ENCODE measurements at regions not wholly inside any gene's neighbourhood (a gene's known extent, or its start where the extent isn't known, plus 50 kb on each side); places are given as distances from the start of the nearest gene placed in this dataset.

GRCh38 chrX:38992441-38993096 lies 191.3 kb downstream of the MID1IP1 start:
- DNase-seq, result no peak

GRCh38 chrX:38993500-38993899 lies 192.2 kb downstream of the MID1IP1 start:
- DNase-seq, result no peak

GRCh38 chrX:38999099-38999498 lies 197.8 kb downstream of the MID1IP1 start:
- no peak for DNase-seq

- no peak for DNase-seq
Observed at GRCh38 chrX:38999967-39000745, 198.9 kb downstream of the MID1IP1 start.

- DNase-seq, result no peak
Observed at GRCh38 chrX:39000802-39001201, 199.5 kb downstream of the MID1IP1 start.

GRCh38 chrX:39002466-39002865 lies 201.2 kb downstream of the MID1IP1 start:
- no peak for DNase-seq

- DNase-seq, result peak; percentile 10
Observed at GRCh38 chrX:39008549-39008948, 207.3 kb downstream of the MID1IP1 start.

GRCh38 chrX:39011454-39012221 lies 210.4 kb downstream of the MID1IP1 start:
- DNase-seq, result no peak

GRCh38 chrX:39012621-39013111 lies 211.4 kb downstream of the MID1IP1 start:
- no peak for DNase-seq

- DNase-seq, result no peak
Observed at GRCh38 chrX:39016556-39016955, 215.3 kb downstream of the MID1IP1 start.

GRCh38 chrX:39017077-39017476 lies 215.8 kb downstream of the MID1IP1 start:
- no peak for DNase-seq

- no peak for DNase-seq
Observed at GRCh38 chrX:39017716-39018115, 216.5 kb downstream of the MID1IP1 start.

GRCh38 chrX:39018541-39018940 lies 217.3 kb downstream of the MID1IP1 start:
- DNase-seq, result no peak

- DNase-seq, result no peak
Observed at GRCh38 chrX:39019056-39019455, 217.8 kb downstream of the MID1IP1 start.

- no peak for DNase-seq
Observed at GRCh38 chrX:39020051-39020669, 218.9 kb downstream of the MID1IP1 start.

- no peak for DNase-seq
Observed at GRCh38 chrX:39022106-39022505, 220.8 kb downstream of the MID1IP1 start.

GRCh38 chrX:39029221-39029620 lies 228.0 kb downstream of the MID1IP1 start:
- DNase-seq, result no peak

- DNase-seq, result no peak
Observed at GRCh38 chrX:39030636-39031035, 229.4 kb downstream of the MID1IP1 start.

- no peak for DNase-seq
Observed at GRCh38 chrX:39039890-39040289, 238.6 kb downstream of the MID1IP1 start.

- DNase-seq, result no peak
Observed at GRCh38 chrX:39043838-39044550, 242.7 kb downstream of the MID1IP1 start.

GRCh38 chrX:39047174-39047573 lies 245.9 kb downstream of the MID1IP1 start:
- no peak for DNase-seq

GRCh38 chrX:39049975-39050374 lies 248.7 kb downstream of the MID1IP1 start:
- DNase-seq, result no peak
